H1 (cell line): ENCODE measurements at regions not wholly inside any gene's neighbourhood (a gene's known extent, or its start where the extent isn't known, plus 50 kb on each side); places are given as distances from the start of the nearest gene placed in this dataset.

ENCODE experiments used
- CTCF ChIA-PET: fragments of 300-600 bp; sonication (Branson Sonifier 250); formaldehyde crosslinking; loops from one replicate; lab custom pipeline; 2021; ENCODE audit not compliant: partially characterized antibody; lab: Charles Lee
- POLR2A ChIA-PET: fragments of 300-600 bp; sonication (Branson Sonifier 250); formaldehyde crosslinking; loops from one replicate; lab custom pipeline; 2021; ENCODE audit warnings: inconsistent platforms; ENCODE audit not compliant: partially characterized antibody; lab: Charles Lee
- DNase-seq, 2 experiments: peaks; one replicate each; pipeline versions ENCODE4 v3.0.0 to v3.0.0-alpha.2; 2010 to 2022; ENCODE audit warnings: low spot score in 2 of 2, low read depth in 1 of 2, mixed read lengths in 1 of 2
- FAIRE-seq: peaks from 2 replicates; lab custom pipeline; 2011; peaks lifted over from hg19 to GRCh38; lab: Jason Lieb, UNC
- H2AFZ ChIP-seq: 2 replicates; pipeline ENCODE4 v1.8.1; 2012; ENCODE audit warnings: low read length, inconsistent platforms
- H2AK5ac ChIP-seq: 2 replicates; pipeline ENCODE4 v1.6.1; 2013; ENCODE audit warnings: low read depth, low read length
- H2BK120ac ChIP-seq: replicated peaks from 2 replicates; pipeline ENCODE3; 2013; ENCODE audit warnings: low read depth, low read length, inconsistent platforms
- H2BK12ac ChIP-seq: 2 replicates; pipeline ENCODE4 v1.6.1; 2013; ENCODE audit warnings: low read depth, low read length
- H2BK15ac ChIP-seq: 2 replicates; pipeline ENCODE4 v1.6.1; 2013; ENCODE audit warnings: low read length
- H2BK20ac ChIP-seq: 2 replicates; pipeline ENCODE4 v1.6.1; 2013; ENCODE audit warnings: low read length
- H2BK5ac ChIP-seq: 2 replicates; pipeline ENCODE4 v1.6.1; 2013; ENCODE audit warnings: low read depth, low read length
- H3K14ac ChIP-seq: 2 replicates; pipeline ENCODE4 v1.6.1; 2013; ENCODE audit warnings: inconsistent platforms; ENCODE audit not compliant: insufficient read length
- H3K18ac ChIP-seq: 2 replicates; pipeline ENCODE4 v1.6.1; 2013; ENCODE audit warnings: low read length; ENCODE audit errors: extremely low read depth
- H3K23ac ChIP-seq: 2 replicates; pipeline ENCODE4 v1.6.1; 2013; ENCODE audit warnings: inconsistent platforms; ENCODE audit not compliant: insufficient read length
- H3K23me2 ChIP-seq: 2 replicates; pipeline ENCODE4 v1.6.1; 2013; ENCODE audit warnings: low read depth, low read length
- H3K27ac ChIP-seq: 2 replicates; pipeline ENCODE4 v1.6.1; 2011; ENCODE audit warnings: low read depth, low read length, inconsistent platforms
- H3K27me3 ChIP-seq, 4 experiments: replicated peaks in 1 of 4; 1 replicate in 1 of 4; 2 replicates in 3 of 4; pipeline versions ENCODE4 v1.6.1 to v1.8.1; 2011 to 2013; ENCODE audit warnings: low read length in 3 of 4, mild to moderate bottlenecking in 3 of 4, inconsistent platforms in 2 of 4, mixed read lengths in 2 of 4, moderate library complexity in 1 of 4; ENCODE audit not compliant: control insufficient read depth in 3 of 4, insufficient read depth in 3 of 4; ENCODE audit errors: extremely low read depth in 1 of 4
- H3K36me3 ChIP-seq, 4 experiments: 2 replicates each; pipeline versions ENCODE4 v1.6.1 to v1.8.1; 2011 to 2013; ENCODE audit warnings: mild to moderate bottlenecking in 4 of 4, low read length in 3 of 4, moderate library complexity in 2 of 4, control low read depth in 1 of 4, inconsistent platforms in 1 of 4; ENCODE audit not compliant: insufficient read depth in 4 of 4, control insufficient read depth in 2 of 4
- H3K4ac ChIP-seq: replicated peaks from 2 replicates; pipeline ENCODE3; 2013; ENCODE audit warnings: low read length, low read depth, mixed read lengths, inconsistent platforms; ENCODE audit not compliant: insufficient read length
- H3K4me1 ChIP-seq, 4 experiments: replicated peaks in 1 of 4; 1 replicate in 1 of 4; 2 replicates in 3 of 4; pipeline versions ENCODE4 v1.6.1 to v1.8.1; 2011 to 2013; ENCODE audit warnings: low read length in 3 of 4, inconsistent platforms in 2 of 4, mixed read lengths in 1 of 4; ENCODE audit not compliant: insufficient read depth in 4 of 4, control insufficient read depth in 3 of 4
- H3K4me2 ChIP-seq, 2 experiments: 2 replicates each; pipeline versions ENCODE4 v1.6.1 to v1.8.1; 2011 to 2013; ENCODE audit warnings: low read depth in 2 of 2, low read length in 2 of 2, control low read depth in 1 of 2, inconsistent platforms in 1 of 2, mild to moderate bottlenecking in 1 of 2; ENCODE audit not compliant: insufficient read depth in 1 of 2
- H3K4me3 ChIP-seq, 4 experiments: fragments of 200-600, 300-600 bp in 1 of 4; sonication (generic), shearing (Covaris generic), sonication (Bioruptor Twin) in 1 of 4; 2 replicates each; pipeline versions ENCODE4 v1.5.1 to v1.8.1; 2011 to 2016; ENCODE audit warnings: low read length in 4 of 4, low read depth in 3 of 4, control low read depth in 2 of 4, inconsistent platforms in 2 of 4, mild to moderate bottlenecking in 2 of 4, mixed read lengths in 1 of 4, moderate library complexity in 1 of 4; ENCODE audit not compliant: insufficient read depth in 2 of 4; ENCODE audit errors: extremely low read depth in 1 of 4
- H3K56ac ChIP-seq: replicated peaks from 2 replicates; pipeline ENCODE3; 2013; ENCODE audit warnings: low read depth, mild to moderate bottlenecking, mixed read lengths, low read length, inconsistent platforms; ENCODE audit not compliant: insufficient read length
- H3K79me1 ChIP-seq: 2 replicates; pipeline ENCODE4 v1.6.1; 2013; ENCODE audit warnings: low read depth, low read length, control low read depth
- H3K79me2 ChIP-seq, 2 experiments: 2 replicates each; pipeline versions ENCODE4 v1.6.1 to v1.8.1; 2012 to 2013; ENCODE audit warnings: low read length in 2 of 2, mild to moderate bottlenecking in 2 of 2, inconsistent platforms in 1 of 2; ENCODE audit not compliant: insufficient read depth in 2 of 2, control insufficient read depth in 1 of 2
- H3K9ac ChIP-seq, 4 experiments: replicated peaks in 1 of 4; 1 replicate in 1 of 4; 2 replicates in 3 of 4; pipeline versions ENCODE4 v1.6.1 to v1.8.1; 2011 to 2013; ENCODE audit warnings: low read depth in 3 of 4, low read length in 3 of 4, control low read depth in 2 of 4, mild to moderate bottlenecking in 2 of 4, moderate library complexity in 2 of 4, inconsistent platforms in 1 of 4; ENCODE audit errors: extremely low read depth in 1 of 4
- H3K9me3 ChIP-seq, 2 experiments: 2 replicates each; pipeline versions ENCODE4 v1.6.1 to v1.8.1; 2012 to 2013; ENCODE audit warnings: mild to moderate bottlenecking in 2 of 2, moderate library complexity in 2 of 2, control low read depth in 1 of 2, inconsistent platforms in 1 of 2, low read depth in 1 of 2, low read length in 1 of 2, mixed read lengths in 1 of 2; ENCODE audit not compliant: insufficient read depth in 2 of 2
- H4K20me1 ChIP-seq, 2 experiments: replicated peaks in 1 of 2; 2 replicates each; pipeline versions ENCODE3 to v1.8.1; 2011 to 2013; ENCODE audit warnings: inconsistent platforms in 2 of 2, low read length in 2 of 2, mild to moderate bottlenecking in 1 of 2; ENCODE audit not compliant: insufficient read depth in 2 of 2, control insufficient read depth in 1 of 2
- H4K5ac ChIP-seq: 2 replicates; pipeline ENCODE4 v1.6.1; 2013; ENCODE audit warnings: low read length, low read depth, mixed read lengths, inconsistent platforms; ENCODE audit not compliant: insufficient read length
- H4K8ac ChIP-seq: 2 replicates; pipeline ENCODE4 v1.8.0; 2013; ENCODE audit warnings: mild to moderate bottlenecking, moderate library complexity, low read length, inconsistent platforms; ENCODE audit not compliant: insufficient read depth; ENCODE audit errors: extremely low read depth
- H4K91ac ChIP-seq: replicated peaks from 2 replicates; pipeline ENCODE3; 2013; ENCODE audit warnings: low read length, mixed read lengths, inconsistent platforms; ENCODE audit not compliant: insufficient read length
- POU5F1 ChIP-seq: IDR thresholded peaks from 2 replicates; pipeline ENCODE4 v1.6.1; 2011; ENCODE audit warnings: low read depth, mild to moderate bottlenecking, low read length, moderate library complexity
- whole genome bisulfite sequencing, 2 experiments: shearing (Covaris generic) in 1 of 2; methylation state at CpG; one replicate each; pipeline versions ENCODE4 v1.1.6 to v1.1.7; 2013 to 2015; ENCODE audit warnings: low lambda C conversion rate in 2 of 2, mixed read lengths in 2 of 2, inconsistent platforms in 1 of 2, low coverage in 1 of 2, missing lambda C conversion rate in 1 of 2; ENCODE audit not compliant: insufficient replicate concordance in 2 of 2, insufficient coverage in 1 of 2, insufficient read length in 1 of 2; ENCODE audit errors: extremely low coverage in 1 of 2, missing lambda C conversion rate in 1 of 2; 5-methylcytosine and 5-hydroxymethylcytosine counted together

DNA sequence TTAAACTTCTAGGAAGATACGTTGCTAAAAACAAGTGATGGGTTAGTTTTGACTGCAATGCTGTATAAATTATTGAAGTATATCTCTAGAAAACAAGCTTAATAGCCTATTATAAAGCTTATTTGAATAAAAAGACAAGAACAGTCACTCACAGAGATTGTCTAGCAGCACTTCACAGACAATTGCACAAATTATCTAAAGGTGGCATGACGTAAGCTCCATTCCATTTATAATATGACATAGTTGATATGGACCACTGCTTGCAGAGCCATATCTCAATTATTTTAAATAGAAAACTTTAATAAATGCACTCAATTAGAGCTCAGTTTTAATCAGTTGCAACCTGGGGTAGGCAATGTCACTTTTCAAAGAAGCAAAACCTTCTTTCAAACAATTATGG lies 319.9 kb upstream of the GBE1 start:
- DNase-seq, result no peak
- Histone ChIP-seq H3K4ac (no peak overlapping the region), H4K91ac (no peak overlapping the region), H2BK12ac (no peak overlapping the region), H2BK20ac (no peak overlapping the region), H3K27me3 (no peaks in the 10 kb centered on the region), H3K23me2 (no peaks in the 10 kb centered on the region), H3K14ac (no peak overlapping the region), H3K79me1 (no peaks in the 10 kb centered on the region), H4K20me1 (no peaks in the 10 kb centered on the region), H3K9me3 (no peaks in the 10 kb centered on the region), H4K5ac (no peak overlapping the region), H2BK5ac (no peak overlapping the region), H3K4me1 (peaks cover 0 to 4% (median 2%) of the 10 kb centered on the region in 4 experiments; a peak in 2 of 7 replicates), H2BK120ac (no peak overlapping the region), H3K36me3 (no peaks in the 10 kb centered on the region), H3K4me3 (no peak overlapping the region), H4K8ac (no peak overlapping the region), H2AK5ac (no peak overlapping the region), H3K4me2 (no peak overlapping the region), H2BK15ac (no peak overlapping the region), H3K18ac (no peak overlapping the region), H3K9ac (no peak overlapping the region), H3K56ac (no peak overlapping the region), H3K79me2 (no peaks in the 10 kb centered on the region), H2AFZ (no peak overlapping the region), H3K27ac (no peak overlapping the region), H3K23ac (no peak overlapping the region)
- FAIRE-seq, result no peak
- POLR2A ChIA-PET, result no interaction called here
- CTCF ChIA-PET, result interaction anchor here (1.3 to 1.9 kb wide), 2 partner anchors 51 to 74 kb away, joined by 4 to 6 read pairs; no protein-coding TSS in a partner anchor
- TF ChIP-seq POU5F1, result no peak
- 91% methylated on average over 2 of the region's 2 CpGs; no CpG with 5 or more reads in 1 of the 2 experiments for WGBS, 2 experiments
